RWPE1 (cell line): ENCODE measurements at regions not wholly inside any gene's neighbourhood (a gene's known extent, or its start where the extent isn't known, plus 50 kb on each side); places are given as distances from the start of the nearest gene placed in this dataset.

Source experiments
- CTCF ChIA-PET: fragments of 350-600 bp; sonication (Branson Sonifier 250); formaldehyde crosslinking; extraction: SDS; loops from one replicate; lab custom pipeline; 2021; lab: Yijun Ruan, JAX
- POLR2A ChIA-PET: fragments of 400-600 bp; formaldehyde crosslinking; extraction: SDS; loops from one replicate; lab custom pipeline; 2020; ENCODE audit warnings: antibody characterized with exemption; ENCODE audit not compliant: low non-redundant PET; lab: Yijun Ruan, JAX
- DNase-seq: peaks from one replicate; pipeline ENCODE4 v3.0.0; 2012; ENCODE audit warnings: low spot score
- H3K27ac ChIP-seq: fragments of 450-650 bp; 2 replicates; pipeline ENCODE4 v1.5.1; 2017
- TF ChIP-seq, protein P1 (sequence below): fragments of 450-650 bp; conservative IDR thresholded peaks from 2 replicates; pipeline ENCODE4 v1.5.1; 2017; ENCODE audit warnings: low read depth, mild to moderate bottlenecking

DNA sequence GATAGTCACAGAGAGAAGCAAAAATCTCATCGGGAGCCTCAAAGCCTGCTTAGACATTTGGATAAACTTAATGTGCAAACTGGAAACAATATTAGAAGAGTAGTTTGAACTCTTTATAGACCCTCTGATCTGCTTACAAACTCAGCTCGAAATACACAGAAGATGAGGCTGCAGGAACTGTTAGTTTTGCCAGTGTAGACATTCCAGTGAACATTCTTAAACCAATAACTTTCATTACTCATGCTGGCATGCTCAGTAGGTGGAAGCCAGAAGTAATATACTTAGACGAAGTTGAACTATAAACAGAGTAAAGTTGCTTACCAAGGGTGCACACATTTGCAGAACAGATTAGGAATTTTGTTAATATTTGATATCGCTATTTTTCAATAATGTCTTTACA lies 303.5 kb downstream of the ANKRD50 start:
- no peak for DNase-seq
- ChIA-PET POLR2A (no interaction called here), CTCF (interaction anchor here (0.6 kb wide), 1 partner anchor 35 kb away, joined by 5 read pairs; no protein-coding TSS in a partner anchor)
- TF ChIP-seq, protein P1, sequence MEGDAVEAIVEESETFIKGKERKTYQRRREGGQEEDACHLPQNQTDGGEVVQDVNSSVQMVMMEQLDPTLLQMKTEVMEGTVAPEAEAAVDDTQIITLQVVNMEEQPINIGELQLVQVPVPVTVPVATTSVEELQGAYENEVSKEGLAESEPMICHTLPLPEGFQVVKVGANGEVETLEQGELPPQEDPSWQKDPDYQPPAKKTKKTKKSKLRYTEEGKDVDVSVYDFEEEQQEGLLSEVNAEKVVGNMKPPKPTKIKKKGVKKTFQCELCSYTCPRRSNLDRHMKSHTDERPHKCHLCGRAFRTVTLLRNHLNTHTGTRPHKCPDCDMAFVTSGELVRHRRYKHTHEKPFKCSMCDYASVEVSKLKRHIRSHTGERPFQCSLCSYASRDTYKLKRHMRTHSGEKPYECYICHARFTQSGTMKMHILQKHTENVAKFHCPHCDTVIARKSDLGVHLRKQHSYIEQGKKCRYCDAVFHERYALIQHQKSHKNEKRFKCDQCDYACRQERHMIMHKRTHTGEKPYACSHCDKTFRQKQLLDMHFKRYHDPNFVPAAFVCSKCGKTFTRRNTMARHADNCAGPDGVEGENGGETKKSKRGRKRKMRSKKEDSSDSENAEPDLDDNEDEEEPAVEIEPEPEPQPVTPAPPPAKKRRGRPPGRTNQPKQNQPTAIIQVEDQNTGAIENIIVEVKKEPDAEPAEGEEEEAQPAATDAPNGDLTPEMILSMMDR, result no peak
- no peak overlapping the region for H3K27ac ChIP-seq

DNA sequence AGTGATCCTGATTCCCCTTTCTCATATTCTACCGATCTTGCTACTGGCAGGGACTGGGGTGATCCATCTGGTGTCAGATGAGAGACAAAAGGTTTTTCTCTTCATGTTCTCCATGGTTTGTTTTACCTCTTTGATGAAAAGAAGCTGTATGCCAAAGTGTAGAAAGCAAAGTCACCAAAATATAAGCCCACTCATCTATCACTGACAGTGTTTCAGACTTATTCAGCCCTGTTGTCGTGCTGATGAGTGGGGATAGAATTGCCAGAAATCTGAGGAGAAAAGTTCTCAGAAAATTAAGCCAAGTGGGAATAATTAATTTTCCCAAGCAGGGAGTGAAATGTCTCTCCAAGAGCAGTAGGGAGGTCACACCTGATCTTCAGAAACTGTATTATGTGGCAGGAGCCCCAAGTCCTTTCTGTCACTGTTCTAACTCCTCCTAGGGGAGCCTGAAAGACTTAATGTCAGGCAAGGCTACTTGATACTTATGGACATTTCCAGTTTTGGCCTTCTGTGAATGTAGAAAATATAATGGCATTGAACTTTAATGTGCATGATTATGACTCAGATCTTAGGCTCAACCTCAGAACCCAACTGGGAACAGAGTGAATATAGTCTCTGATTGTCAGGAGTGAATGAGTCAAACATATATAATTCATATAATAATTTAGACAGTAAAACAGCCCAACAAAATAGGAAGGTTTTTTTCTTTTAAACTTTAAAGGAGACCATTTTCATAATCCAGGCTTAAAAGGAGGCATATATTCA lies 298.1 kb downstream of the ANKRD50 start:
- TF ChIP-seq, protein P1, result no peak
- no peak overlapping the region for H3K27ac ChIP-seq
- ChIA-PET POLR2A (no interaction called here), CTCF (no interaction called here)
- no peak for DNase-seq

DNA sequence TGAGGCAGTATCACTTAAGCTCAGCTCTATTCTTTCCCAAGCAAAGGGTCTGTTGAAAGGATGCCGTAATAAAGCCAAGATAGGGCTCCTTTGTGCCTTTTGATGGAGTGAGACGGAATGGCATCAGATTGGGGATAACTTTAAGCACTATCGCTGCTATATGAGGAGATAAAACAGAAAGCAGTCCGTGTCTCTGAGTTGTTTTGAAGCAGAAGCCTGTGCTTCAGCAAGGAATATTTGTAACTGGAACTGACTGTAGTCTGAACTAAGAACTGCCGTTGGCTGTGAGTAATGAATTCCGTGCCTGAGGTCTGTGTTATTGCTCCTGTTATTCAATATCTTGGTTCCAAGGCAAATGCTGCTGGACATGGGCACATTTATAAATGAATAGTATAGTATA lies 297.4 kb downstream of the ANKRD50 start:
- TF ChIP-seq, protein P1, result no peak
- ChIA-PET CTCF (no interaction called here), POLR2A (no interaction called here)
- no peak for DNase-seq
- no peak overlapping the region for H3K27ac ChIP-seq

DNA sequence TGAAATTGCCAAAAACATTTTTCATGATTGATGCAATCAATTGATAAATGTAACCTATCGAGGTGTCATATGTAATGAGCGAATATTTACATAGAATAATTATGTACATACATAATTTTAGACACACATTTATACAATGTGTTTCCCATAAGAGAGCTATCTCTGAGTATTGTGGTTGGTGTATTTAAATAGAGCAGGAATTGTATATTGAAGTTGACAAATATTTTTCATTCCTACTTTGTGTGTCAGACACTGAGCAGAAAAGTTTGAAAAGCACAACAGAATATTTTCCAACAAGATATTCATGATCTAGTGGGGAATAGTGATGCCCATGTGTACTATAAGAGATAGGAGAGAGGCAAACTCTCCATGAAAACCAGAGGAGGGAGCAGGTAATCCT lies 295.2 kb downstream of the ANKRD50 start:
- no peak for DNase-seq
- ChIA-PET CTCF (interaction anchor here (0.8 kb wide), 1 partner anchor 84 kb away, joined by 3 read pairs; no protein-coding TSS in a partner anchor), POLR2A (no interaction called here)

DNA sequence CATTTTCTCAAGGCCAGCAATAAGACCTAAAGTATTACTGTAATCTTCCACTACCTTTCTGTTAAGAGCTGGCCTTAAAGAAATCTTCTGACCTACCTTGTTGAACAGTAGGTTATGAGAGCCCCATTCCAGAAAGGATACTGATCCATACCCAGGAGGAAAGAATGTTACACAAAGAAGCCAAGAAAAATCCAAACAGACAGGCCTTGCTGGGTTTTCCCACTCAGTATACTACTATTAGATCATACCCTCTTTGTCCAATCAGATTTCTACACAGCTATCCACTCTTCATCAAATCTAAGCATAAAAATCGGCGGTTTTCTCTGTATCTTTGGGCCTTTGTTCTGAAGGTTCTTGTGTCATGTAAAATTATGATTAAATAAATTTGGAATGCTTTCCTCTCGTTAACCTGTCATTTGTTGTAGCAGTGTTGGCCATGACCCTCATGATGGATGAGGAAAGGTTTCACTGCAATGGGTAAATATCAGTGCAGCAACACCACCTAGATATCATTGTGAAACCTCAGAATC lies 292.3 kb downstream of the ANKRD50 start:
- CTCF ChIA-PET, result interaction anchor here (0.5 kb wide), 1 partner anchor 19 kb away, joined by 3 read pairs; no protein-coding TSS in a partner anchor
- TF ChIP-seq, protein P1, result no peak
- no peak for DNase-seq
- H3K27ac ChIP-seq, result no peak overlapping the region
- POLR2A ChIA-PET, result no interaction called here

More for the DNA sequence above, 295.2 kb downstream of the ANKRD50 start:
- no peak overlapping the region for H3K27ac ChIP-seq
- TF ChIP-seq, protein P1, result no peak

DNA sequence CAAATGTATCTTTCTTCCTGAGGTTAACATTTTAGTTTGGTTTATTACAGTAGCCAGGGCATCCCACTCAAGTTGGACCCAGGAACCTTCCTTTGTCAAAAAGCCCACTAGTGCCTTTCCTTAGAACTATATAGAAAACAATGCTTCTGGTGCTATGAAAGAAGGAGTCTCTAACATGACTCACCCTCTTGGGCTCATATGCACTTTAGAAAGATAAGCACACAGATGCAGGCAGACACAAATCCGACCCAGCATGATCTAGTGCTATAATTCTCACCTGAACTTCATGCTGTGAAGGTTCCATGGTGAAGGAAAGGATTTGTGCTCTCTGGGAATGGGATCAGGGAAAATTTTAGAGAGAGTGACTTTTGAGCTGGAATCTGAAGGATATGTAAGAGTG lies 289.4 kb downstream of the ANKRD50 start:
- DNase-seq, result no peak
- TF ChIP-seq, protein P1, result no peak
- H3K27ac ChIP-seq, result no peak overlapping the region
- ChIA-PET CTCF (no interaction called here), POLR2A (no interaction called here)
